Lower leg skin (tissue), 3 donors: ENCODE measurements at regions not wholly inside any gene's neighbourhood (a gene's known extent, or its start where the extent isn't known, plus 50 kb on each side); places are given as distances from the start of the nearest gene placed in this dataset.

Experiments used
- CTCF ChIP-seq, 3 donors: fragments of 450-650 bp; IDR thresholded peaks; one replicate each; pipeline ENCODE4 v1.5.1; 2016; ENCODE audit warnings: antibody characterized with exemption in 3 of 3, mild to moderate bottlenecking in 3 of 3, moderate library complexity in 2 of 3
- POLR2A ChIP-seq, 2 donors: fragments of 450-650 bp; IDR thresholded peaks; one replicate each; pipeline ENCODE4 v1.6.1; 2016 to 2017; ENCODE audit warnings: antibody characterized with exemption in 2 of 2, mild to moderate bottlenecking in 1 of 2, moderate library complexity in 1 of 2

- TF ChIP-seq CTCF (IDR thresholded peaks at IDR 0.05) = no peak
- TF ChIP-seq POLR2A (IDR thresholded peaks at IDR 0.05) = no peak
Measured at GRCh38 chr17:45581860-45582259, 91.3 kb upstream of the PLEKHM1 start.
